SH-SY5Y (cell line): ENCODE measurements at regions not wholly inside any gene's neighbourhood (a gene's known extent, or its start where the extent isn't known, plus 50 kb on each side); places are given as distances from the start of the nearest gene placed in this dataset.

Experiments used
- GATA2 ChIP-seq: IDR thresholded peaks from 2 replicates; pipeline ENCODE4 v1.6.1; 2011; ENCODE audit warnings: mild to moderate bottlenecking, low read depth, low read length
- GATA3 ChIP-seq: IDR thresholded peaks from 2 replicates; pipeline ENCODE4 v1.6.1; 2011; ENCODE audit warnings: low read depth, mild to moderate bottlenecking, low read length, moderate library complexity

DNA sequence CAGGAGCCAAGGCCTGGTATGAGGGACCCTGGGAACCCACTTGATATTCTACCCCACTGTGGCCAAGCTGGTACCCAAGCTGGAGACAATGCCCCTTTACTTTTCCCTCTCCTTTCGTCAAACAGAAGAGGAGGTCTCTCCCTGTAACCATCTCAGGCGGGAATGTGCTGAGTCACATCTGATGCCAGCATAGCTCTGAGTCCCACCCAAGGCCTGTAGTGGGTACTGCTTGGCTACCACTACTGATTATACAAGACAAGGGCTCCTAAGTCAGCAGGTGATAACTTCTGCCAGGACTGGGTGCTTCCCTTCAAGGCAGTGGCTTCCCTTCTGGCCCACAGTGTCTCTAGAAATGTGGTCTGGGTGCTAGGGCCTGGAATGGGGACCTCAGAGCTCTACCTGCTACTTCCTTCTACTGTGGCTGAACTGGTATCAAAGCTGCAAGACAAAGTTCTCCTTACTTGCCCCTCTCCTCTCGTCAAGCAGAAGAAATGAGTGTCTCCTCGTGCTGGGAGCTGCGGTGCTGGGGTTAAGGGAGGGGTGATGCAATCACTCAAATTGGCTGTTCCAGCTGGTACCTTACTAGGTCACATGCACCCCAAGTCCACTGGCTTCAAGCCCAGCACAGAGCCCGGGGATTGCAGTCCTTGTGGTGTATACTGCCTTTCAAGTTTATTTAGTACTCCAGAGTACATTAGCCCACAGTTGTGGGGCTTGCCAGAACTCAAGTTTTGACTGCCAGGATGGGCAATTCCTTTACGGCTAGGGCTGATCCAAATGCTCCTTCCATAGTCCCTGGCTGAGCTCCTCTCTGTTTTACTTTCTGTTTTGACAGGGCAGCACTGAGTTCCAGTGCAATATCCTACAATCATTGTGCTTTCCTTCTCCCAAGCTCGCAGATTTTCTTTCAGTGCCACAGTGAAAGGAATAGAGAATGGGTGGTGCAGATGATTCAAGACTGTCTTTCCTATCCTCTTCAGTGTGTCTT is 419.7 kb upstream of the CNTN5 start:
- no peak for TF ChIP-seq GATA3
- TF ChIP-seq GATA2 = no peak
